Activated T-cell treated with anti-CD3 and anti-CD28 coated beads, Interleukin-2, amount 50 U/mL, for 24 hours (primary cell): ENCODE measurements at regions not wholly inside any gene's neighbourhood (a gene's known extent, or its start where the extent isn't known, plus 50 kb on each side); places are given as distances from the start of the nearest gene placed in this dataset.
"Not testable (repeated sequence)": the region's sequence is repeated elsewhere in the genome, so short reads cannot be mapped to it uniquely, and the experiment has no call there.

Experiments used
- DNase-seq: peaks from one replicate; pipeline ENCODE4 v3.0.0-alpha.2; 2020
- H3K27ac Mint-ChIP-seq: 2 replicates; pipeline ENCODE4 v1.8.0; 2020; ENCODE audit warnings: mild to moderate bottlenecking, mixed read lengths
- H3K27me3 Mint-ChIP-seq: 2 replicates; pipeline ENCODE4 v1.8.0; 2020; ENCODE audit warnings: mixed read lengths
- H3K36me3 Mint-ChIP-seq: 2 replicates; pipeline ENCODE4 v1.8.0; 2020; ENCODE audit warnings: low read depth, mixed read lengths
- H3K4me1 Mint-ChIP-seq: 2 replicates; pipeline ENCODE4 v1.8.0; 2020; ENCODE audit warnings: low read depth, mixed read lengths
- H3K4me3 Mint-ChIP-seq: 2 replicates; pipeline ENCODE4 v1.8.0; 2020; ENCODE audit warnings: mild to moderate bottlenecking, moderate library complexity, mixed read lengths
- H3K9me3 Mint-ChIP-seq: 2 replicates; pipeline ENCODE4 v1.8.0; 2020; ENCODE audit warnings: mixed read lengths

GRCh38 chr11:130526846-130527245 is 78.4 kb downstream of the ADAMTS15 start:
- Mint-ChIP-seq H3K4me3 (no peak overlapping the region), H3K4me1 (no peaks in the 10 kb centered on the region), H3K36me3 (no peaks in the 10 kb centered on the region), H3K27ac (no peak overlapping the region), H3K27me3 (peaks cover 6% of the 10 kb centered on the region), H3K9me3 (no peaks in the 10 kb centered on the region)
- DNase-seq, result no peak

- Mint-ChIP-seq H3K27me3 (peaks cover 6% of the 10 kb centered on the region), H3K36me3 (no peaks in the 10 kb centered on the region), H3K27ac (no peak overlapping the region), H3K9me3 (no peaks in the 10 kb centered on the region), H3K4me3 (no peak overlapping the region), H3K4me1 (no peaks in the 10 kb centered on the region)
- DNase-seq, result no peak
These were observed 79.3 kb downstream of the ADAMTS15 start for GRCh38 chr11:130527636-130528297.

GRCh38 chr11:130528298-130529261 is 80.1 kb downstream of the ADAMTS15 start:
- DNase-seq, result no peak
- Mint-ChIP-seq H3K36me3 (no peaks in the 10 kb centered on the region), H3K27ac (no peak overlapping the region), H3K4me3 (no peak overlapping the region), H3K27me3 (peaks cover 6% of the 10 kb centered on the region), H3K4me1 (no peaks in the 10 kb centered on the region), H3K9me3 (no peaks in the 10 kb centered on the region)

GRCh38 chr11:130529366-130529765 is 80.9 kb downstream of the ADAMTS15 start:
- Mint-ChIP-seq H3K27ac (no peak overlapping the region), H3K4me1 (no peaks in the 10 kb centered on the region), H3K9me3 (no peaks in the 10 kb centered on the region), H3K36me3 (no peaks in the 10 kb centered on the region), H3K4me3 (no peak overlapping the region), H3K27me3 (peaks cover 10% of the 10 kb centered on the region)
- no peak for DNase-seq

GRCh38 chr11:130531061-130531460 is 82.6 kb downstream of the ADAMTS15 start:
- H3K36me3 Mint-ChIP-seq, result no peaks in the 10 kb centered on the region
- DNase-seq, result no peak

GRCh38 chr11:130533113-130533798 is 84.8 kb downstream of the ADAMTS15 start:
- peaks cover 5% of the 10 kb centered on the region for H3K27me3 Mint-ChIP-seq
- H3K9me3 Mint-ChIP-seq, result no peaks in the 10 kb centered on the region
- H3K4me1 Mint-ChIP-seq, result no peaks in the 10 kb centered on the region
- no peak overlapping the region for H3K27ac Mint-ChIP-seq
- no peaks in the 10 kb centered on the region for H3K36me3 Mint-ChIP-seq
- DNase-seq, result no peak
- no peak overlapping the region for H3K4me3 Mint-ChIP-seq

More at GRCh38 chr11:130531061-130531460, 82.6 kb downstream of the ADAMTS15 start:
- Mint-ChIP-seq H3K9me3 (no peaks in the 10 kb centered on the region), H3K4me1 (no peaks in the 10 kb centered on the region), H3K27me3 (peaks cover 10% of the 10 kb centered on the region), H3K4me3 (no peak overlapping the region), H3K27ac (no peak overlapping the region)

- Mint-ChIP-seq H3K4me3 (no peak overlapping the region), H3K27ac (no peak overlapping the region), H3K36me3 (no peaks in the 10 kb centered on the region)
These were observed 85.4 kb downstream of the ADAMTS15 start for GRCh38 chr11:130533871-130534270.

GRCh38 chr11:130534551-130534950 is 86.1 kb downstream of the ADAMTS15 start:
- Mint-ChIP-seq H3K4me1 (no peaks in the 10 kb centered on the region), H3K9me3 (no peaks in the 10 kb centered on the region), H3K4me3 (no peak overlapping the region), H3K27me3 (peaks cover 5% of the 10 kb centered on the region), H3K36me3 (no peaks in the 10 kb centered on the region), H3K27ac (no peak overlapping the region)
- no peak for DNase-seq

More at GRCh38 chr11:130533871-130534270, 85.4 kb downstream of the ADAMTS15 start:
- H3K27me3 Mint-ChIP-seq, result peaks cover 5% of the 10 kb centered on the region
- H3K4me1 Mint-ChIP-seq, result no peaks in the 10 kb centered on the region
- DNase-seq, result no peak
- H3K9me3 Mint-ChIP-seq, result no peaks in the 10 kb centered on the region

GRCh38 chr11:130535520-130535919 is 87.1 kb downstream of the ADAMTS15 start:
- H3K9me3 Mint-ChIP-seq, result no peaks in the 10 kb centered on the region
- H3K4me3 Mint-ChIP-seq, result no peak overlapping the region
- no peak overlapping the region for H3K27ac Mint-ChIP-seq
- no peaks in the 10 kb centered on the region for H3K4me1 Mint-ChIP-seq
- DNase-seq, result no peak
- no peaks in the 10 kb centered on the region for H3K36me3 Mint-ChIP-seq
- H3K27me3 Mint-ChIP-seq, result peaks cover 11% of the 10 kb centered on the region

- Mint-ChIP-seq H3K27ac (no peak overlapping the region), H3K27me3 (peaks cover 12% of the 10 kb centered on the region), H3K36me3 (no peaks in the 10 kb centered on the region), H3K4me1 (no peaks in the 10 kb centered on the region), H3K4me3 (no peak overlapping the region), H3K9me3 (no peaks in the 10 kb centered on the region)
- no peak for DNase-seq
These were observed 87.9 kb downstream of the ADAMTS15 start for GRCh38 chr11:130536106-130537040.

- H3K27ac Mint-ChIP-seq, DNase-seq, H3K4me3 Mint-ChIP-seq, H3K9me3 Mint-ChIP-seq, H3K4me1 Mint-ChIP-seq, H3K36me3 Mint-ChIP-seq: not testable (repeated sequence)
- H3K27me3 Mint-ChIP-seq, result peaks cover 20% of the 10 kb centered on the region
These were observed 91.2 kb downstream of the ADAMTS15 start for GRCh38 chr11:130539680-130540079.

GRCh38 chr11:130544266-130544665 is 95.8 kb downstream of the ADAMTS15 start:
- Mint-ChIP-seq H3K4me3 (no peak overlapping the region), H3K27me3 (peaks cover 23% of the 10 kb centered on the region), H3K9me3 (no peaks in the 10 kb centered on the region), H3K36me3 (no peaks in the 10 kb centered on the region), H3K27ac (no peak overlapping the region), H3K4me1 (no peaks in the 10 kb centered on the region)
- no peak for DNase-seq

- H3K9me3 Mint-ChIP-seq, result no peaks in the 10 kb centered on the region
- peaks cover 16% of the 10 kb centered on the region for H3K27me3 Mint-ChIP-seq
- no peak overlapping the region for H3K27ac Mint-ChIP-seq
- no peak overlapping the region for H3K4me3 Mint-ChIP-seq
- no peaks in the 10 kb centered on the region for H3K4me1 Mint-ChIP-seq
- H3K36me3 Mint-ChIP-seq, result no peaks in the 10 kb centered on the region
- no peak for DNase-seq
These were observed 97.1 kb downstream of the ADAMTS15 start for GRCh38 chr11:130545449-130546072.
